SU-DHL-6 (cell line): ENCODE measurements at regions not wholly inside any gene's neighbourhood (a gene's known extent, or its start where the extent isn't known, plus 50 kb on each side); places are given as distances from the start of the nearest gene placed in this dataset.

Experiments
- H2AFZ ChIP-seq: fragments of 200-600 bp; sonication (generic); 2 replicates; pipeline ENCODE4 v1.6.1; 2014; ENCODE audit warnings: low read depth, mild to moderate bottlenecking, moderate library complexity, mixed read lengths, antibody characterized with exemption, low read length; ENCODE audit not compliant: severe bottlenecking
- H3F3A ChIP-seq: fragments of 200-600 bp; shearing (Covaris generic); 2 replicates; pipeline ENCODE4 v1.6.0; 2016; ENCODE audit warnings: antibody characterized with exemption, mild to moderate bottlenecking; ENCODE audit not compliant: insufficient read depth
- H3K27ac ChIP-seq: fragments of 200-600 bp; sonication (generic); 2 replicates; pipeline ENCODE4 v1.5.1; 2016; ENCODE audit warnings: low read depth, mild to moderate bottlenecking, low read length, moderate library complexity, mixed read lengths
- H3K27me3 ChIP-seq: fragments of 200-600 bp; sonication (generic), shearing (Covaris generic); 2 replicates; pipeline ENCODE4 v1.6.0; 2014; ENCODE audit warnings: mild to moderate bottlenecking, low read length
- H3K36me3 ChIP-seq: fragments of 200-600 bp; sonication (generic); 2 replicates; pipeline ENCODE4 v1.6.1; 2014; ENCODE audit warnings: mild to moderate bottlenecking, low read length, mixed read lengths
- H3K4me2 ChIP-seq: fragments of 300-600, 200-600 bp; shearing (Covaris generic), sonication (generic); 2 replicates; pipeline ENCODE4 v1.6.0; 2014; ENCODE audit warnings: low read length, low read depth, mild to moderate bottlenecking; ENCODE audit not compliant: poor library complexity, severe bottlenecking
- H3K4me3 ChIP-seq: fragments of 200-600 bp; sonication (generic); 2 replicates; pipeline ENCODE4 v1.5.1; 2014; ENCODE audit warnings: antibody characterized with exemption, low read length, mild to moderate bottlenecking, mixed read lengths; ENCODE audit not compliant: insufficient read depth, poor library complexity, severe bottlenecking
- H3K79me2 ChIP-seq: fragments of 200-600 bp; sonication (generic); 2 replicates; pipeline ENCODE4 v1.6.1; 2014; ENCODE audit warnings: mild to moderate bottlenecking, low read length, moderate library complexity; ENCODE audit not compliant: insufficient read depth
- H3K9ac ChIP-seq: fragments of 200-600 bp; sonication (generic); 2 replicates; pipeline ENCODE4 v1.7.0; 2014; ENCODE audit warnings: mild to moderate bottlenecking, low read length
- H3K9me2 ChIP-seq: fragments of 200-600 bp; sonication (generic); replicated peaks from 2 replicates; pipeline ENCODE4 v1.6.1; 2014; ENCODE audit warnings: low read length; ENCODE audit not compliant: insufficient read depth
- H3K9me3 ChIP-seq: fragments of 200-600 bp; sonication (generic); 2 replicates; pipeline ENCODE4 v1.6.1; 2014; ENCODE audit warnings: low read length, mixed read lengths; ENCODE audit not compliant: insufficient read depth
- H4K20me1 ChIP-seq: fragments of 200-600 bp; sonication (generic); 2 replicates; pipeline ENCODE4 v1.6.1; 2014; ENCODE audit warnings: low read depth, mild to moderate bottlenecking, antibody characterized with exemption, low read length, moderate library complexity, mixed read lengths
- CTCF ChIP-seq: fragments of 200-600 bp; sonication (generic); IDR thresholded peaks from one replicate; pipeline ENCODE4 v1.5.1; 2017; ENCODE audit warnings: antibody characterized with exemption, mild to moderate bottlenecking, low read length, moderate library complexity; ENCODE audit not compliant: insufficient read depth, poor library complexity, severe bottlenecking
- EZH2phosphoT487 ChIP-seq: fragments of 200-600 bp; sonication (generic), shearing (Covaris generic); conservative IDR thresholded peaks from 2 replicates; pipeline ENCODE4 v1.6.1; 2018; ENCODE audit warnings: mild to moderate bottlenecking, antibody characterized with exemption, low read length, moderate library complexity, mixed read lengths

- no peaks in the 10 kb centered on the region for H3K79me2 ChIP-seq
- no peak overlapping the region for H3K9ac ChIP-seq
- no peak overlapping the region for H3K4me3 ChIP-seq
- no peaks in the 10 kb centered on the region for H3K36me3 ChIP-seq
- no peaks in the 10 kb centered on the region for H4K20me1 ChIP-seq
- H2AFZ ChIP-seq, result no peak overlapping the region
- H3K4me2 ChIP-seq, result no peak overlapping the region
- TF ChIP-seq EZH2phosphoT487 (no peak), CTCF (no peak)
- no peak overlapping the region for H3K27ac ChIP-seq
- no peaks in the 10 kb centered on the region for H3F3A ChIP-seq
- no peaks in the 10 kb centered on the region for H3K9me3 ChIP-seq
- no peaks in the 10 kb centered on the region for H3K27me3 ChIP-seq
- H3K9me2 ChIP-seq, result no peaks in the 10 kb centered on the region
Observed at GRCh38 chr1:244271691-244272308, 179.9 kb downstream of the ADSS2 start.

- Histone ChIP-seq H3K4me3 (no peak overlapping the region), H3K4me2 (no peak overlapping the region), H3K9me3 (no peaks in the 10 kb centered on the region), H2AFZ (no peak overlapping the region), H3K36me3 (no peaks in the 10 kb centered on the region), H3K27me3 (no peaks in the 10 kb centered on the region), H4K20me1 (no peaks in the 10 kb centered on the region), H3K27ac (no peak overlapping the region), H3K9ac (no peak overlapping the region), H3K79me2 (no peaks in the 10 kb centered on the region), H3F3A (no peaks in the 10 kb centered on the region), H3K9me2 (no peaks in the 10 kb centered on the region)
- TF ChIP-seq EZH2phosphoT487, result no peak
- peak; percentile 98 for TF ChIP-seq CTCF
Observed at GRCh38 chr1:244272471-244273261, 179.0 kb downstream of the ADSS2 start.

DNA sequence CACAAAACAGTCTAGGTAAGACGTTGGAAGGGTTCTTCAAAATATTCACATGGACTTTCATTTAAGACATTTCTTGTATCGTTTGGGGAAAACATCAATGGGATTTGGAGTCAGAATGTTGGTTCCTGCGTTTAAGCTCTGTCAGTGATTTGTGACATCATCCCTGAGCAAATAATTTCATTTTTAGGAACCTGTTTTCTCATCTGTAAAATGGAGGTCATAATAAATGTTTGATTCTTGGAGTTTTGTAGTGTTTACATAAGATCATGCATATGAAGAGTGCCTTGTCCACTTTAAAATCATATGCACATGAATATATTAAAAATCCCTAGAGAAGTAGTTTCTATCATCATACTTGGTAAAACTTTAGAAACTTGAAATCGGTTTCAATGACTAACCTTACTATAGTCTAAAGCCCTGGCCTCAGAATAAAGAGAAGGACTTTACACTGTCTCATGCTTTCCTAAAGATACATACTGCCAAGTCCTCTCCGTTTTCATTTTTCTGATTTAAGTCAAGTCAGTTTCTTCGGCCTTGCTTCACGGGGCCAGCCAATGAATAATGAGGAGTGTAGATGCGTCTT lies 178.4 kb downstream of the ADSS2 start:
- Histone ChIP-seq H3K9me3 (no peaks in the 10 kb centered on the region), H2AFZ (no peak overlapping the region), H3K4me2 (no peak overlapping the region), H3K4me3 (no peak overlapping the region), H3K9me2 (no peaks in the 10 kb centered on the region), H3F3A (no peaks in the 10 kb centered on the region), H4K20me1 (no peaks in the 10 kb centered on the region), H3K27ac (no peak overlapping the region), H3K9ac (no peak overlapping the region), H3K79me2 (no peaks in the 10 kb centered on the region), H3K36me3 (no peaks in the 10 kb centered on the region), H3K27me3 (no peaks in the 10 kb centered on the region)
- no peak for TF ChIP-seq EZH2phosphoT487
- no peak for TF ChIP-seq CTCF
